Esophagus (tissue), 2 donors: ENCODE measurements at regions not wholly inside any gene's neighbourhood (a gene's known extent, or its start where the extent isn't known, plus 50 kb on each side); places are given as distances from the start of the nearest gene placed in this dataset.

Experiments
- H3K27ac ChIP-seq, 2 donors: one replicate each; pipeline ENCODE4 v1.5.1; 2013; ENCODE audit warnings: low read depth in 2 of 2, mild to moderate bottlenecking in 2 of 2, inconsistent platforms in 1 of 2, low read length in 1 of 2, moderate library complexity in 1 of 2
- H3K27me3 ChIP-seq, 2 donors: one replicate each; pipeline ENCODE4 v1.6.1; 2013; ENCODE audit warnings: low read length in 2 of 2, control low read depth in 1 of 2, mild to moderate bottlenecking in 1 of 2; ENCODE audit not compliant: insufficient read depth in 2 of 2, control insufficient read depth in 1 of 2
- H3K36me3 ChIP-seq, 2 donors: one replicate each; pipeline ENCODE4 v1.6.1; 2013; ENCODE audit warnings: low read length in 1 of 2; ENCODE audit not compliant: control insufficient read depth in 2 of 2, insufficient read depth in 2 of 2
- H3K4me1 ChIP-seq, 2 donors: one replicate each; pipeline ENCODE4 v1.6.1; 2013; ENCODE audit warnings: low read length in 1 of 2; ENCODE audit not compliant: control insufficient read depth in 2 of 2, insufficient read depth in 2 of 2
- H3K4me3 ChIP-seq, 2 donors: one replicate each; pipeline ENCODE4 v1.5.1; 2013; ENCODE audit warnings: low read length in 2 of 2, mild to moderate bottlenecking in 2 of 2, low read depth in 1 of 2, moderate library complexity in 1 of 2
- H3K9me3 ChIP-seq, 2 donors: one replicate each; pipeline ENCODE4 v1.6.1; 2013; ENCODE audit warnings: mild to moderate bottlenecking in 2 of 2, low read depth in 1 of 2, low read length in 1 of 2, moderate library complexity in 1 of 2; ENCODE audit not compliant: control insufficient read depth in 2 of 2, insufficient read depth in 1 of 2
- WGBS, 2 donors: extraction: QIAGEN DNeasy Blood & Tissue Kit; methylation state at CpG; one replicate each; pipeline ENCODE4 v1.1.7; 2013; 5-methylcytosine and 5-hydroxymethylcytosine counted together
- donor health status: healthy with polysubstance abuse.
- donor health status: Bipolar disorder and iron deficiency.

DNA sequence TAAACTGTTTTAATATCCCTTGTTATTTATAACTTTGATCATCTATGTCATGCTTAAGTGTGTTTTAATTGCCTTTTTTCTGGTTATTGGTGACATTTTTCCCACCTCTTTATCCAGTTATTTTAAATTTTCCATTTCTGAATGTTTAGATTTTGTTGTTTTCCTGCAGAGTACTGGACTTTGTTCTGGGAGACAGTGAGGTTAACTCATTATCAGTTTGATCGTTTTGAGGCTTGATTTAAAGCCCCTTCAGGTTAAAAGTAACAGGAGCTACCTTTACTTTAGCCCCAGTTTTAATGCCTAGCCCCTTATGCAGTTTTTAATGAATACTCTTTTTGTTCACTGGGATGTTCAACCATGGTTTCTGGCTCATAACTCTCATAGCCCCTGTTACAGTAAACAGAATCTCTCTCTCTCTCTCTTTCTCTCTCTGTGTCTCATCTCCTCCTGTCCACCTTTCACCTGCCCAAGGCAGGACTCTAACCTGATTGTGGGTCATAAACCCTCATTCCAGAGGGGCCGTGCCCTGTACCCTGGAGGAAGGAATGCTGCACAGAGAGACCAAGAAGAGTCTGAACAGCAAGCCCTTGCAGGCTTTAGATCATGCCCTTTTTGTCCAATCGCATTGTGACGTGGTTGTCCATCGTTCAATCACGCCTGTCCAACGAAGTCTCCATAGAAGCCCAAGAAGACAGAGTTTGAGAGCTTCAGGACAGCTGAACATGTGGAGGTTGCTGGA lies 91.8 kb upstream of the WDR72 start:
- 80 to 83% methylated on average over 7 of the region's 7 CpGs for WGBS, 2 donors
- H3K4me3 ChIP-seq: no peak overlapping the region
- no peaks in the 10 kb centered on the region for H3K36me3 ChIP-seq
- no peaks in the 10 kb centered on the region for H3K9me3 ChIP-seq
- no peaks in the 10 kb centered on the region for H3K4me1 ChIP-seq
- H3K27ac ChIP-seq: no peak overlapping the region
- no peaks in the 10 kb centered on the region for H3K27me3 ChIP-seq

DNA sequence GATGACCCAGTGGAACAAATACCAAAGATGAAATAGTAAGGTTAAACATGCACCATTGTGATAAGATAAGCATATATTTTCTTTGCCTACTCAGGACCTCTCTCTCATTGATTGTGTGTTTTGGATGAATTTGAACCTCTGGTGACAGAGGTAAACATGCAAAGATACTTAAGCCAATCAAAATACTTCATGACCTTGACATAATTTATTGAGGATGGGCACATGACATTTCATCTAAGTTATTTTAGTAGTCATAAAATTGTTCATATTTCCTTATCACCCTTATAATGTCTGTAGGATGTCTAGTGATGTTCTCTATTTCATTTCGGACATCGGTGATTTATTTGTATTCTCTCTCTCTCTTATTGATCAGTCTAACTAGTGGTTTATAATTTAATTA lies 88.3 kb upstream of the WDR72 start:
- Histone ChIP-seq H3K4me3 (no peak overlapping the region), H3K9me3 (no peaks in the 10 kb centered on the region), H3K27ac (no peak overlapping the region), H3K36me3 (no peaks in the 10 kb centered on the region), H3K27me3 (no peaks in the 10 kb centered on the region), H3K4me1 (no peaks in the 10 kb centered on the region)
- 93 to 97% methylated on average over 2 of the region's 2 CpGs for WGBS, 2 donors

DNA sequence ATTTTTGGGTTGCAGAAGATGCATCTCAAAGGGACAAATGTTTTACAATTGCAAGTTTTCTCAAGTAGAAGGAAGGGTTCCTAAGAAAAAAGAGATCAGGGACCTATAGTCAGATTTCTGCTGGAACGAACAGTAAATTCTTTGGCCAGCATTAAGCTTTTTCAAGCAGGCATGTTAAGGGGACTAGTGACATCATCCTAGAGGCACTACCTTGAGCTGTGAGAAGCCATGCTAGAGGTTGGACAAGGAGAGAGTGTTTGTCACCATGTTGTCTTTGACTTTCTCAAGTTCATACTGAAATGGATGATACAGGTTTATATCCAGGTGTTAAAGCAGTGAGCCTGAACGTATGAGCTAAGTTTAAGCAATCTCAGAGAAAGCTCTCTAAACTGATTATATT lies 85.2 kb upstream of the WDR72 start:
- no peaks in the 10 kb centered on the region for H3K36me3 ChIP-seq

DNA sequence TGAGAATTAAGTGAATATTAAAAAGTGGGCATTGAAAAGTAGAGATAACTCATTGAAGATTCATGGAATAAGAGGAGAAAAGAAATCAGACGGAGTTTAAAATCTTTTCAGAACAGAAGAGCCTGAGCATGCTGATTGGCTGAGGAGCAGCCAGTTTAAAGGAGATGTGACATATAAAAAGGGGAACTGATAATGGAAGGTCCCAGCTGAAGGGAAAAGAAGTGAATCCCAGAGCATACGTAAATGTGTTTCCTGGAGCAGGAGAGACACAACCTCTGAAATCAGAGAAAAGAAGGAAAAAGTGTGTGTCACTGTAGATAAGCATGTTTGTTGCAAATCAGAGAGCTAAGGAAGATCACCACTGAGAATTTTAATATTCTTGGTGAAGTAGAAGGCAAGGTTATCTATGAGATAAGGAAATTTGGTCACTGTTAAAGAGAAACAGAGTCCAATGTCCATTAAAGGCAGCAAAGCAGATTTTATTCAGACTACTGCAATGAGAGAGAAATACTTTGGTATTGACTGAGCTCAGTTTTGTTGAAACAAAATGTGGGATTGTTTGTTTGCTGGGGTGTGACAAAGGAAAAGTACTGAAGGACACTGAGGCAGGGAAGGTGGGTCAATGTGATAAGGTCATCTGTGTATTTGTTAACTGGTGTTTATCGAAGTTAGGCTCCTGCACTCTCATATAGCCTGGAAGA lies 84.6 kb upstream of the WDR72 start:
- Histone ChIP-seq H3K9me3 (no peaks in the 10 kb centered on the region), H3K27ac (no peak overlapping the region), H3K27me3 (no peaks in the 10 kb centered on the region), H3K4me3 (no peak overlapping the region), H3K4me1 (no peaks in the 10 kb centered on the region), H3K36me3 (no peaks in the 10 kb centered on the region)
- WGBS, 2 donors: 64 to 71% methylated on average over 3 of the region's 3 CpGs

More for the DNA sequence above, 85.2 kb upstream of the WDR72 start:
- Histone ChIP-seq H3K27me3 (no peaks in the 10 kb centered on the region), H3K4me1 (no peaks in the 10 kb centered on the region), H3K9me3 (no peaks in the 10 kb centered on the region), H3K27ac (no peak overlapping the region), H3K4me3 (no peak overlapping the region)
- WGBS, 2 donors: 73 to 77% methylated on average over 2 of the region's 2 CpGs

- 81 to 82% methylated on average over 2 of the region's 2 CpGs for WGBS, 2 donors
- H3K9me3 ChIP-seq: no peaks in the 10 kb centered on the region
- H3K4me1 ChIP-seq: no peaks in the 10 kb centered on the region
- no peak overlapping the region for H3K4me3 ChIP-seq
- no peaks in the 10 kb centered on the region for H3K36me3 ChIP-seq
- no peak overlapping the region for H3K27ac ChIP-seq
- H3K27me3 ChIP-seq: no peaks in the 10 kb centered on the region
Observed at GRCh38 chr15:53843166-53843565, 83.7 kb upstream of the WDR72 start.

GRCh38 chr15:53841651-53842050 lies 82.2 kb upstream of the WDR72 start:
- no peaks in the 10 kb centered on the region for H3K36me3 ChIP-seq
- H3K27ac ChIP-seq: no peak overlapping the region
- H3K27me3 ChIP-seq: no peaks in the 10 kb centered on the region
- WGBS, 2 donors: 0 to 4% methylated on average over 1 of the region's 1 CpG
- H3K4me1 ChIP-seq: no peaks in the 10 kb centered on the region
- no peak overlapping the region for H3K4me3 ChIP-seq
- no peaks in the 10 kb centered on the region for H3K9me3 ChIP-seq

- 84 to 91% methylated on average over 2 of the region's 2 CpGs for WGBS, 2 donors
- no peaks in the 10 kb centered on the region for H3K9me3 ChIP-seq
- H3K4me1 ChIP-seq: no peaks in the 10 kb centered on the region
- no peak overlapping the region for H3K27ac ChIP-seq
- no peaks in the 10 kb centered on the region for H3K36me3 ChIP-seq
- no peak overlapping the region for H3K4me3 ChIP-seq
- no peaks in the 10 kb centered on the region for H3K27me3 ChIP-seq
Observed at GRCh38 chr15:53840681-53841080, 81.2 kb upstream of the WDR72 start.

DNA sequence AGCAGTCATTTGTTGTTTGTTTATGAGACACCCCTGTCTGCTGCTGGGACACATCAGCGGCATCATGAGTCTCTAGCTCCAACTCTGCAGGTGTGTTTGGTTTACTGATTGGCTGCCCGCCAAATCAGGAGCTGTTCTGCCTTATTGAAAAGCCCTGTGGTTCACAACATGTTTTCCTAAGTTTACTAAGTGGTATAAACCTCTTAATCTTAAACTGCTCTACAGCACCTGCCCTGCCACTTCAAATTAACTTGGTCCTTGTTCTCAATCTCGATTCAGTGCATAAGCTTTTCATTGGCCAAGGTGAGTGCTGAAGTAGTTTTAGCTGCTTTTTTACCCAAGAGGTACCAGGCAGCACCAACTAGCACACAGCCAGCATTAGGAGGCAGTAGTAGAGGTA lies 77.8 kb upstream of the WDR72 start:
- H3K27ac ChIP-seq: no peak overlapping the region
- no peaks in the 10 kb centered on the region for H3K4me1 ChIP-seq
- no peaks in the 10 kb centered on the region for H3K9me3 ChIP-seq
- no peaks in the 10 kb centered on the region for H3K36me3 ChIP-seq
- no peak overlapping the region for H3K4me3 ChIP-seq
- H3K27me3 ChIP-seq: no peaks in the 10 kb centered on the region
- WGBS, 2 donors: 28% methylated on average over 3 of the region's 3 CpGs

- no peaks in the 10 kb centered on the region for H3K4me1 ChIP-seq
- no peak overlapping the region for H3K27ac ChIP-seq
- no peaks in the 10 kb centered on the region for H3K27me3 ChIP-seq
- WGBS, 2 donors: 36 to 42% methylated on average over 4 of the region's 4 CpGs
- H3K9me3 ChIP-seq: no peaks in the 10 kb centered on the region
- H3K4me3 ChIP-seq: no peak overlapping the region
- no peaks in the 10 kb centered on the region for H3K36me3 ChIP-seq
Observed at GRCh38 chr15:53836618-53837017, 77.2 kb upstream of the WDR72 start.

DNA sequence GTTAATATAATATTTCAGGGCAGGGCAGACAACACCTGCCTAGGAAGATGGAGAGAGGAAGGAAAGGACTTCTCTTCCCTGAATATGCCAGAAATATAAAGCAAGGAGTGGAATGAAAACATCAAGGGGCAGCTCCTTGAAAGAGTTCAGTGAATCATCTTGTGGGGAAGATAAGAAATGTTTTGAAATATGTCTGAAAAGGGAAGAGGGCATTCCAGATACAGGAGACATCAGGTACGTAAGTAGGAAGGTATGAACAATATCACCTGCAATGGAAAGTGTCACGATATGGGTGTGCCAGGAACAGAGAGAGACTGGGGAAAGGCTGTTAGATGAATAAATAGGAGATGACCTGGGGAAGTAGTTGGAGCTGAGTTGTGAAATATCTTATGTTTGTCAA lies 75.8 kb upstream of the WDR72 start:
- Histone ChIP-seq H3K9me3 (no peaks in the 10 kb centered on the region), H3K27ac (no peak overlapping the region), H3K27me3 (no peaks in the 10 kb centered on the region), H3K4me1 (no peaks in the 10 kb centered on the region), H3K36me3 (no peaks in the 10 kb centered on the region), H3K4me3 (no peak overlapping the region)
- 75 to 78% methylated on average over 2 of the region's 2 CpGs for WGBS, 2 donors
